Stromal cell of bone marrow (primary cell): ENCODE measurements at regions not wholly inside any gene's neighbourhood (a gene's known extent, or its start where the extent isn't known, plus 50 kb on each side); places are given as distances from the start of the nearest gene placed in this dataset.
"Not testable (repeated sequence)": the region's sequence is repeated elsewhere in the genome, so short reads cannot be mapped to it uniquely, and the experiment has no call there.

Experiments used
- DNase-seq: peaks from one replicate; pipeline ENCODE4 v3.0.0-alpha.2; 2012; ENCODE audit warnings: low read depth

- not testable (repeated sequence) for DNase-seq
These were observed 197.1 kb upstream of the TBL1XR1 start for GRCh38 chr3:177394231-177395024.

DNA sequence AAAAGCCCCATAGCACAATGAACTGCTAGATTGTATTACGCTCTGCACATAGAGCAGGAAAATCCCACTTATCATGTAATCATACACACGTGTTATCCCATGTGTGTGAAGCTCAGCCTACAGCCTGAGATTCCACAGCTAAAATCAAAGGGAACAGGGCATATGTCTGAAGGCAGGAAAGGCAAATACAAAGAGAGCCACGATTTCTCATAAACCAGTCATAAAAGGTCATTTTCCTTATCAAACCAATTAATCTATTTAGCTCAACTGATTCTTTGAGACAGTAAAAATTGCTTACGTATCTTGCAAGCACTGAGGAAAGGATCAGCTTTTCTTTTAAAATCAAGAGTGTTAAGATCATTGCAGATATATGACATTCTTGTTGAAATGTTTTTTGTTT, 199.5 kb upstream of the TBL1XR1 start:
- DNase-seq = no peak

GRCh38 chr3:177401375-177401774, 204.1 kb upstream of the TBL1XR1 start:
- no peak for DNase-seq

- DNase-seq = no peak
These were observed 205.3 kb upstream of the TBL1XR1 start for GRCh38 chr3:177402533-177402932.

- no peak for DNase-seq
These were observed 207.9 kb upstream of the TBL1XR1 start for GRCh38 chr3:177405191-177405672.

DNA sequence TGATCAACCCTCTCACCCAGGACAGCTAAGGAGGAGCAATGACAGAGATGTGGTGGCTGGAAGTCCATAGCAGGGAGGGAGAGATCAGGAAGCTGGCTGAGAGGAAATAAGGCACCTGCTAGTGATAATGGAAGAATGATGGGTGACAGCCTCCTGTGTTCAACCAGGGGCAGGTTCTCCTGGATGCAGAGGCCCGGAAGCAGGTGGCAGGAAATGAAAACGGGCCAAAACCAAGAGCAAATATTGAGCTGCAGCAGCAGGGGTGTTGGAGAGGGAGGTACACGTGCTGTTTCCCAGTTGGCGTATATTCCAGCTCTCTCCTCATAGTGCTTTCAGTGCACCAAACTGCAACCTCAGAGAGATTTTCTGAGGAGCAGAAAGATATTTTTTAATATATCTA, 213.4 kb upstream of the TBL1XR1 start:
- no peak for DNase-seq

- DNase-seq = no peak
These were observed 213.9 kb upstream of the TBL1XR1 start for GRCh38 chr3:177411201-177411600.

- DNase-seq = not testable (repeated sequence)
These were observed 215.4 kb upstream of the TBL1XR1 start for GRCh38 chr3:177412677-177413170.

DNA sequence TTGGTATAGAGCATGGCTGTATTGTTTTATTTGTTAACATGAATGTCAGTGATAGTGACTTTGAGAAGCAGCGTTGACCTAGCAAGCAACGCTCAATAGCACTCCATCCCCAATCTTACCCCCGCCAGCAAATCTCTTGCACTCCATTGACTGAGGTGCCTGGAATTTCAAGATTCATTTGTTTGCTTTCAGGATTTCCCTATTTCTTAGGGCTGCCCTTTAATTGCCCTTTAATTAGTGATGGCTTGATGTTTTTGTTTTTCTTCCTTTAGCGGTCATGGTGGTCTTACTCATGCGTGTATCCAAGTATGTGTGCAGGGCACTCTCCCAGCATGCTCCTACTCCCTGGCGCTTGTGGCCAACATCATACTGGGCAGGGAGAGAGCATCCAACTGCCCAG, 216.8 kb upstream of the TBL1XR1 start:
- no peak for DNase-seq

- no peak for DNase-seq
These were observed 221.5 kb upstream of the TBL1XR1 start for GRCh38 chr3:177418787-177419186.

GRCh38 chr3:177419904-177420601, 222.8 kb upstream of the TBL1XR1 start:
- no peak for DNase-seq

DNA sequence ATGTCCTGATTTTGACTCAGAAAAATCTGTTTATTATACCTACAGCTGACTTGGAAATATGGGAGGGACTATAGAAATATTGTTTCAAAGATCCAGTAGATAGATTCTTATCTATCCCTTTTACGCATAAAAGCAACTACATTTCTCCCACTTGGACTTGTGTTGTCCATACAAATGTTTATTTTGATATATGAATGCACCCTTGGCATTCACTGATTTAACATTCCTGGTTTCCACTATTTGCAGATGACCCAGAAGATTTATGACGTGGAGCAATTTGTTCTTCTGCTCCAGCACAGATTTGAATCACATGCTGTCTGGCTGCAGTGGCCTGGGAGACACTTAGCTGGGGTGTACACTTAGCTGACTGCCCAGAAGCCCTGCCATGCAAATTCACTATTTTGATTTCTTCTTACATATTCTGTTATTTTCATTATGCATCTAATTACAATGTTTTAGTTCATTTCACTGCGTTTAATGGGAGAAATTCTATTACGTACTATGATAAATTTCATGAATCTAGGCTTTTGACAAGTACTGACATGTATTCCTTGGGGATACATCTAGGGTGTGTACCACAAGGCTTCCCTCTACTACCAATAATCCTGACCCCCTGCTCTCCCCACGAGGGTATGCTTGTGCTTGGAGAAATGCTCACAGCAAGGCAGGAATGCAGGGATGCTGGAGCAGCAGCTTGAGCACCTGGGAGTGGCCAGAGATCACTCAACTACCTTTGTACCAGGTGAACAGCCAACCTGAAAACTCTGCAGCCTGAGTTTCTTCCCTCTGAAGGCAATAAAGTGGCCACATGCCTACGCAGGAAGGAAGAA, 223.6 kb upstream of the TBL1XR1 start:
- no peak for DNase-seq

GRCh38 chr3:177421481-177421785, 224.2 kb upstream of the TBL1XR1 start:
- no peak for DNase-seq

DNA sequence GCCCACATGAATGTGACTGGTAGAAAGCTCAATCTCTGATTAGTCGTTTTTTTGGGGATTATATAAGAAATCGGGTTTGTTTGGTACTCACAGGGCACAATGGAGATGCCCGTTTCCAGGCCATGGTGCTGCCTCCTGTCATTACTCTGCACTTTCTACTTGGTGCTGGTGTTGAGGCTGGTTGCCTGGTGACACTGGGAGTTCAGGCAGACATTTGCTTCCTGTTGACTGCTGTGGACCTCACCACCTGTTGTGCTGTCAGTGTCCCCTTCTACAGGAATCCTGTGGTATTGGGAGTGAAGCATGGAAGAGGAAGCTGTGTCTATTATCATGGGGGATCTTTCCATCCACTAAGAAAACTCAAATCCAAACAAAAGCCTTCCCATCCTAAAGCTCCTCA, 227.2 kb upstream of the TBL1XR1 start:
- DNase-seq = no peak

DNA sequence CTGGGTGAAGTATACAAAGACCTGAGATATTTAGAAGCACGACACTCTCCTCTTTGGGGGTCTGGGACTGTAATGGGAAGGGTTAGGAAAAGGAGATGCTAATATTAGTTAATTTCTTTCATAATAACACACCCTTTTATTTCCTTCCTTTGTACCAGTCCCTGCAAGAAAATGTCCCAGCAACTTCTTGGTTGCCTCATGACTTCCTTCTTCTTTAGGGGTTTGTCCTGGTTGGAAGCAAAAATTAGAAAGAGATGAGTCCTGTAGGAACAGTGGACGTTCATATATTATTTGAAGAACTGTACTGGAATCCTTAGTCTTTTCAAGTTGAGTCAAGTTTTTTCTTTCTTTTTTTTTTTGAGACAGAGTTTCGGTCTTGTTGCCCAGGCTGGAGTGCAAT, 227.8 kb upstream of the TBL1XR1 start:
- DNase-seq = no peak

DNA sequence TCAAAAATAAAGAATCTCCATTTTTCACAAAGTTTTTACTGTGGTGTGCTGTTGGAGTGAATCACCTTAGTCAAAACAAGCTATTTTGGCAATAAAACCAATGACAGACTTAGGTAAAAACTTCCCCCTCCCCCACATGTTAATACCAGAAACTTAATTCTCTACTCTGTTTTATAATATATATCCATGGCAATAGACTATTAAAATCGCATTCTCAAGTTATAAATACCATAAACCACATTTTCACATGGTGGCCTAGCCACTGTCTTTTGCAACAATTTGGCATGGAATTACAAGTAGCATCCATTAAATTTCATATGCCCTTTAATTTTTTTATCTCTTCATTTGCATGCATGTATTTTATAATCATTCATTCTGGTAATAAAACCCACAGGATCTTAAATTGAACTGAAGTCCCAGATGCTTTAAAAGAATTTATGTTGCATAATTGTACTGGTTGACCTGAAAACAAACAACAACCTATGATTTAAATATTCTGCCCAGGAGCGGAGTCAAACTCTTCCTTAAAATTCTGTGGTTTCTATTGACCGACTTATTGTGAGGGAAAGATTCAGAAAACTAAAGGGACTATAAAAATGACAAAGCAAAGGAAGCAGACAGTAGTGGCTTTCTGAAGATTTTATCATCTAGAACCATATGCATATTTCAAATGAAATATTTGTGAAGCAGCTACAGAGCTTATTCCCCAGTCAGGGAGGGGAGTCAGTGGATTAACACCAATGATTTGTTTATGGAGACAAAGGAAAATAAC, 229.0 kb upstream of the TBL1XR1 start:
- no peak for DNase-seq

- no peak for DNase-seq
These were observed 229.7 kb upstream of the TBL1XR1 start for GRCh38 chr3:177426878-177427495.

DNA sequence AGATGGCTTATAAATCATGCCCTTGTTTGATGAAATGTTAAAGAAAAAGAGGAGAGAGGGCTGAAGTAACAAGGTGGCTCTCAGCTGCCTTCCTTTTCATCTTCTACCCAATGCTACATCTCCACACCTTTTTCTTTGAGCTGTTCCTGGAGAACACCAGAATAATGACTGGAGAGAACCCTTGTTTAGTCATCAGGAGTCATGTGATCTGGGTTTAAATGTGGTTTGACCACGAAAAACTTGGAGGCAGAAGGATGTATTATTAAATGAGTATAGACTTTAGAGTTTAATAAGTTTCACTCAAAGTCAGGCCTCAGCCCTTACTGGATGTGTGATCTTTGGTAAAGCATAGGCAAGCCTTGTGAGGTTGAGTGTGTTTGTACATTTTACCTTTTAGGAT, 230.3 kb upstream of the TBL1XR1 start:
- peak; percentile 41 for DNase-seq

DNA sequence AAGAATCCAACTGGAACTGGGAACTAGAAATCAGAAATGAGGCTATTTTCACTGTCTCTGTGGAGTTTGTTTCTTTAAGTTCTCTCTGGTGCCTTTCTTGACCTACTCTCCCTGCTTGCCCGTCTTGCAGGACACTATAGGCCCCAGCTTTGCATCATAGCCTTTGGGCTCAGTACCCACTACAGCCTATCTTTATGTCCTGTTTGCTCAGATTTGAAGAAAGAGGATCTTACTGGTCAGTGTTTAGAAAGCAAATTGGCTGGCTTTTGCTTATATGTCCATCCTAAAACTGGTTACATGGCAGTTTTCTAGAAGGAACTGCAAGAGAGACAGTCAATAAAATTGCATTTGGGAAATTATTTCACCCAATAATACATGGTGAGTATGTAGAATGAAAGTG, 231.8 kb upstream of the TBL1XR1 start:
- DNase-seq = no peak

- no peak for DNase-seq
These were observed 232.5 kb upstream of the TBL1XR1 start for GRCh38 chr3:177429771-177430170.

DNA sequence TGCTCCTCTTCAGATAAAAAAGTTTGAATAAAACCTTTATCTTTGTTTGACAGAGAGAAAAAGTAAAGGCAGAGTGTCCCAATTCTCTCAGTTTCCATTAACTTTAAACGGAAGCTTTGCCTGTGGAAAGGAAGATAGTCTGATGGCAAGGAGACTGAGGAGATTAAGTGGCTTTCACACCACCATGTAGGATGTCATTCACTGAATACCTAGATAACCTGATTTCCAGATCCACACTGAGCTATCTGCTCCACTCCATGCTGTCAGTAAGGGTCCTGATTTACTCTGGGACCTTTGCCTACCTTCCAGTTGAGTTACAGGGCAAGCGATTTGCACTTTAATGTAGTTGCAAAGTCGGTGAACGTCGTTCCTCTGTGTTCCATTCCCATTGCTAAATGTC, 233.4 kb upstream of the TBL1XR1 start:
- no peak for DNase-seq
